HepG2 (cell line): ENCODE measurements at regions not wholly inside any gene's neighbourhood (a gene's known extent, or its start where the extent isn't known, plus 50 kb on each side); places are given as distances from the start of the nearest gene placed in this dataset.

Source experiments
- ATAC-seq: fragments of 200-7000 bp; cut with Tn5 transposase; 3 replicates; pipeline ENCODE4 v1.9.1; 2020; ENCODE audit warnings: mild to moderate bottlenecking, moderate library complexity
- BruUV-seq: library from RNA; stranded (reverse); fragments of 400-500 nt; replicated peaks from 2 replicates; lab custom pipeline; 2021; lab: Mats Ljungman, UMichigan
- CTCF ChIA-PET: fragments of 300-600 bp; formaldehyde crosslinking; extraction: SDS; loops from one replicate; lab custom pipeline; 2021; ENCODE audit warnings: low total read pairs, inconsistent platforms, low intra/inter-chr PET ratio; lab: Yijun Ruan, JAX
- POLR2A ChIA-PET: fragments of 350-600 bp; sonication (Branson Sonifier 250); formaldehyde crosslinking; loops from one replicate; lab custom pipeline; 2020; ENCODE audit warnings: antibody characterized with exemption, inconsistent platforms; lab: Yijun Ruan, JAX
- DNase-seq: peaks from one replicate; pipeline ENCODE4 v3.0.0-alpha.2; 2015; ENCODE audit warnings: low spot score
- FAIRE-seq: peaks from 3 replicates; lab custom pipeline; 2011; peaks lifted over from hg19 to GRCh38; lab: Jason Lieb, UNC
- H2AFZ ChIP-seq: one replicate; pipeline ENCODE4 v1.6.1; 2011; ENCODE audit warnings: low read length, inconsistent platforms
- H3K27ac ChIP-seq: fragments of 300-600 bp; 3 replicates; pipeline ENCODE4 v1.8.0; 2011; ENCODE audit warnings: mixed run types, mild to moderate bottlenecking, mixed read lengths, low read length, inconsistent platforms; ENCODE audit not compliant: insufficient read depth; ENCODE audit errors: extremely low read length
- H3K27me3 ChIP-seq, 2 experiments: fragments of 200-600 bp in 1 of 2; 2 replicates in 1 of 2; 3 replicates in 1 of 2; pipeline versions ENCODE4 v1.6.0 to v1.8.0; 2011; ENCODE audit warnings: low read length in 2 of 2, mild to moderate bottlenecking in 2 of 2, moderate library complexity in 2 of 2, inconsistent platforms in 1 of 2; ENCODE audit not compliant: insufficient read depth in 2 of 2, control insufficient read depth in 1 of 2
- H3K36me3 ChIP-seq, 2 experiments: fragments of 200-600 bp in 1 of 2; replicated peaks in 1 of 2; 2 replicates in 1 of 2; 3 replicates in 1 of 2; pipeline versions ENCODE4 v1.5.1 to v1.8.0; 2011; ENCODE audit warnings: low read length in 2 of 2, inconsistent platforms in 1 of 2; ENCODE audit not compliant: insufficient read depth in 2 of 2, control insufficient read depth in 1 of 2
- H3K4me1 ChIP-seq: 2 replicates; pipeline ENCODE4 v1.5.1; 2012; ENCODE audit warnings: low read length, inconsistent platforms; ENCODE audit not compliant: insufficient read depth
- H3K4me2 ChIP-seq: 2 replicates; pipeline ENCODE4 v1.6.0; 2011; ENCODE audit warnings: low read depth, low read length, inconsistent platforms
- H3K4me3 ChIP-seq, 3 experiments: fragments of 200-600 bp in 1 of 3; sonication (generic), shearing (Covaris generic) in 1 of 3; replicated peaks in 1 of 3; 2 replicates each; pipeline ENCODE4 v1.5.1; 2011 to 2016; ENCODE audit warnings: low read length in 3 of 3, inconsistent platforms in 2 of 3, low read depth in 2 of 3, mild to moderate bottlenecking in 2 of 3, control low read depth in 1 of 3, mixed read lengths in 1 of 3; ENCODE audit not compliant: insufficient read depth in 1 of 3
- H3K79me2 ChIP-seq: one replicate; pipeline ENCODE4 v1.6.1; 2011; ENCODE audit warnings: low read length, inconsistent platforms; ENCODE audit not compliant: insufficient read depth
- H3K9ac ChIP-seq: 2 replicates; pipeline ENCODE4 v1.6.0; 2011; ENCODE audit warnings: mild to moderate bottlenecking, low read depth, low read length, inconsistent platforms; ENCODE audit not compliant: insufficient read depth
- H3K9me3 ChIP-seq: 2 replicates; pipeline ENCODE4 v1.5.1; 2012; ENCODE audit warnings: mild to moderate bottlenecking, low read length
- H4K20me1 ChIP-seq: 2 replicates; pipeline ENCODE4 v1.6.0; 2011; ENCODE audit warnings: inconsistent platforms, mild to moderate bottlenecking, low read length, moderate library complexity; ENCODE audit not compliant: insufficient read depth
- IRX3 ChIP-seq: sonication (generic); formaldehyde crosslinking; IDR thresholded peaks from 2 replicates; pipeline ENCODE4 v1.8.1; 2023; ENCODE audit warnings: mild to moderate bottlenecking, low read depth, missing genetic modification reagents, borderline replicate concordance
- KDM6A ChIP-seq: IDR thresholded peaks from 2 replicates; pipeline ENCODE4 v1.6.1; 2016; ENCODE audit warnings: low read depth
- NFE2L2 ChIP-seq: fragments of 150-350 bp; IDR thresholded peaks from 2 replicates; pipeline ENCODE4 v1.6.1; 2014; ENCODE audit warnings: low read length
- NFIC ChIP-seq: IDR thresholded peaks from 2 replicates; pipeline ENCODE4 v1.6.1; 2012; ENCODE audit warnings: mild to moderate bottlenecking, low read length, inconsistent platforms
- ZUFSP ChIP-seq: sonication (generic); formaldehyde crosslinking; IDR thresholded peaks from 2 replicates; pipeline ENCODE4 v1.9.0; 2021; ENCODE audit warnings: missing genetic modification reagents, mild to moderate bottlenecking, borderline replicate concordance
- WGBS: methylation state at CpG from one replicate; pipeline ENCODE4 v1.1.6; 2017; ENCODE audit warnings: low lambda C conversion rate; 5-methylcytosine and 5-hydroxymethylcytosine counted together
- in situ Hi-C: cut with HindIII; loops from 2 replicates; pipeline ENCODE4 v1.10.0; 2017; ENCODE audit warnings: low pct_unique_long_range_greater_than_20kb; ENCODE audit not compliant: extremely low pct_ligation_motif_present
- intact Hi-C: fragments of 100-400 bp; cut with micrococcal nuclease; formaldehyde crosslinking; loops from one replicate; pipeline ENCODE4 v1.10.0; 2022; ENCODE audit not compliant: unreplicated experiment
- TF ChIP-seq, protein P1 (sequence below): IDR thresholded peaks from 2 replicates; pipeline ENCODE4 v1.6.1; 2012; ENCODE audit warnings: low read depth, low read length, improper control_type of control experiment
- TF ChIP-seq, protein P2 (sequence below): IDR thresholded peaks from 2 replicates; pipeline ENCODE4 v1.6.1; 2016; ENCODE audit warnings: missing compliant biosample characterization, missing genetic modification reagents, borderline replicate concordance
- TF ChIP-seq, protein P3 (sequence below): sonication (generic); formaldehyde crosslinking; IDR thresholded peaks from 2 replicates; pipeline ENCODE4 v1.4.0; 2020; ENCODE audit warnings: mild to moderate bottlenecking, missing genetic modification reagents

DNA sequence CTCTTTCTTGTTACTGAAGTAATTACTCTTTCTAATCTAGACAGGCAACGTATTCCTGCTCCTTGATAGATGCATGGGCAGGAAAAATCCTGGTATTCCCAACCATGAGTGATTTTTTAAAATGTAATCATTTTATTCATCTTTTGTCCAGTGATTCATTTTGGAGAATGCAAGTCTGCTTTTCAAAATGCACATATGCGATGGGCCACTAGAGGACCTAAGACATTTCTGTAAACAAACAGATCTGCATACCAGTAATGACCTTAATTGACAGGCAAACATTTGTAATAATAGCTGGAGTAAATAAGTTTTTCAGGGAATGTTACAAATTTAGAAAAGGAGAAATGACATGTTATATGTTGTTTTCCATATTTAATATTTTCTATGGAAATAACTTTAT, 1167.6 kb downstream of the JRKL start (continued):
- TF ChIP-seq, protein P1, sequence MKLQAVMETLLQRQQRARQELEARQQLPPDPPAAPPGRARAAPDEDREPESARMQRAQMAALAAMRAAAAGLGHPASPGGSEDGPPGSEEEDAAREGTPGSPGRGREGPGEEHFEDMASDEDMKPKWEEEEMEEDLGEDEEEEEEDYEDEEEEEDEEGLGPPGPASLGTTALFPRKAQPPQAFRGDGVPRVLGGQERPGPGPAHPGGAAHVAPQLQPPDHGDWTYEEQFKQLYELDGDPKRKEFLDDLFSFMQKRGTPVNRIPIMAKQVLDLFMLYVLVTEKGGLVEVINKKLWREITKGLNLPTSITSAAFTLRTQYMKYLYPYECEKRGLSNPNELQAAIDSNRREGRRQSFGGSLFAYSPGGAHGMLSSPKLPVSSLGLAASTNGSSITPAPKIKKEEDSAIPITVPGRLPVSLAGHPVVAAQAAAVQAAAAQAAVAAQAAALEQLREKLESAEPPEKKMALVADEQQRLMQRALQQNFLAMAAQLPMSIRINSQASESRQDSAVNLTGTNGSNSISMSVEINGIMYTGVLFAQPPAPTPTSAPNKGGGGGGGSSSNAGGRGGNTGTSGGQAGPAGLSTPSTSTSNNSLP = no peak
- TF ChIP-seq, protein P2, sequence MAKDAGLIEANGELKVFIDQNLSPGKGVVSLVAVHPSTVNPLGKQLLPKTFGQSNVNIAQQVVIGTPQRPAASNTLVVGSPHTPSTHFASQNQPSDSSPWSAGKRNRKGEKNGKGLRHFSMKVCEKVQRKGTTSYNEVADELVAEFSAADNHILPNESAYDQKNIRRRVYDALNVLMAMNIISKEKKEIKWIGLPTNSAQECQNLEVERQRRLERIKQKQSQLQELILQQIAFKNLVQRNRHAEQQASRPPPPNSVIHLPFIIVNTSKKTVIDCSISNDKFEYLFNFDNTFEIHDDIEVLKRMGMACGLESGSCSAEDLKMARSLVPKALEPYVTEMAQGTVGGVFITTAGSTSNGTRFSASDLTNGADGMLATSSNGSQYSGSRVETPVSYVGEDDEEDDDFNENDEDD = no peak
- no peak for TF ChIP-seq NFIC
- TF ChIP-seq, all 625 proteins: peak for 0

GRCh38 chr11:97567801-97568200, 1178.0 kb downstream of the JRKL start:
- no TSS peak for BruUV-seq
- ATAC-seq = no peak
- ChIA-PET CTCF (no interaction called here), POLR2A (no interaction called here)
- 15% methylated on average over 1 of the region's 1 CpG for WGBS
- in situ Hi-C loops = no loop called here
- no peak overlapping the region for H3K4me3 ChIP-seq
- no peaks in the 10 kb centered on the region for H4K20me1 ChIP-seq
- H3K9me3 ChIP-seq = peaks cover 32% of the 10 kb centered on the region
- no peaks in the 10 kb centered on the region for H3K27me3 ChIP-seq
- no peak overlapping the region for H3K4me2 ChIP-seq
- DNase-seq = no peak
- no peaks in the 10 kb centered on the region for H3K79me2 ChIP-seq
- no peak overlapping the region for H3K9ac ChIP-seq
- intact Hi-C loops = no loop called here
- H2AFZ ChIP-seq = no peak overlapping the region
- FAIRE-seq = no peak
- H3K27ac ChIP-seq = no peak overlapping the region
- no peaks in the 10 kb centered on the region for H3K36me3 ChIP-seq
- TF ChIP-seq NFE2L2 (peak; percentile 19; the same call in 1 of the 2 replicates), IRX3 (CRISPR knock-in tag) (no peak), KDM6A (no peak), ZUFSP (CRISPR knock-in tag) (no peak)
- TF ChIP-seq, protein P3, sequence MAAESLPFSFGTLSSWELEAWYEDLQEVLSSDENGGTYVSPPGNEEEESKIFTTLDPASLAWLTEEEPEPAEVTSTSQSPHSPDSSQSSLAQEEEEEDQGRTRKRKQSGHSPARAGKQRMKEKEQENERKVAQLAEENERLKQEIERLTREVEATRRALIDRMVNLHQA (CRISPR knock-in tag) = no peak
- no peaks in the 10 kb centered on the region for H3K4me1 ChIP-seq
